HUDEP-2 (cell line): ENCODE measurements at regions not wholly inside any gene's neighbourhood (a gene's known extent, or its start where the extent isn't known, plus 50 kb on each side); places are given as distances from the start of the nearest gene placed in this dataset.

Source experiments
- DNase-seq, 76 experiments: peaks; one replicate each; lab custom pipeline; 2025; ENCODE audit not compliant: unreplicated experiment in 76 of 76; lab: John Stamatoyannopoulos, UW

DNA sequence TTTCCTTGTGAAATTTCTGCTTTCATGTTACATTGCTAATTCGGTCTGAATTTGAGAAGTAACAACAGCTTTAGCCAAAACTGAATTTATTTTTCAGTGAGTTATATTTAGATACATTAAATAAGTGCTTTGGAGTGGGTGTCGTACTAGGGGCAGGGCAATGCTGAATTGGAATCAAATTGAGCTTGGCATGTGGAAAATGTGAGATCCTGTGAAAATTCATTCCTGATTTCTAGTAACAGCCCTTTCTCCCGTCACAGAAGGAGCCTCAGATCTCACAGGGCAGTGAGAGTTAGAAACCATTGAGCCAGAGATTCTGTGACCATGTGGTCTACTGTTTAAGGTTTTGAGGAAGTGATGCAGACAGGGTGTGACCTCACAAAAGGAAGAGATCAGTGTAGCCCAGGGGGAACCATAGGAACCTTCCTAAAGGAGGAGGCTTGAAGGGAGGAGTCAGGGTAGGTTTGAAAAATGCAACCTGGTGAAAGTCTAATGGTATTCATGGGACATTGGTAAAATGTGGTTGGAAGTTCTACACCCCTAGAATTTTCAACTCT is 1136.8 kb downstream of the AACS start:
- DNase-seq = no peak

DNA sequence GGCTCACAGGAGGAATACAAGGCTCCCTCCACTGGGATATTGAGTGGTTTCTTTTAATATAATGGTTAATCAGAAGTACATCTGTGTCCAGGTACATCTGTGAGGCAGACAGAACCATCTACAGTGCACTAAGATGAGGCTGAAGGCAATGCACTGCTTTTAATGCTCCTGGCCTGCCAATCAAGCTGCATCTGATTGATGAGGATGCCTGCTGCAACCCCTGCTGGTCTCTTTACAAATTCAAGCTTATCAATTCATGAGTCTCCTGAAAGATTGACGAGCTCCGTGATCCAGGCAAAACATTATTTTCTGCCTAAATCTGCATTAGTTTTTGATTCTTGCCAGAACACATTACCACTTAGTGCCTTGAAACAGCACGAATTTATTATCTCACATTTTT is 1139.1 kb downstream of the AACS start:
- DNase-seq = no peak

DNA sequence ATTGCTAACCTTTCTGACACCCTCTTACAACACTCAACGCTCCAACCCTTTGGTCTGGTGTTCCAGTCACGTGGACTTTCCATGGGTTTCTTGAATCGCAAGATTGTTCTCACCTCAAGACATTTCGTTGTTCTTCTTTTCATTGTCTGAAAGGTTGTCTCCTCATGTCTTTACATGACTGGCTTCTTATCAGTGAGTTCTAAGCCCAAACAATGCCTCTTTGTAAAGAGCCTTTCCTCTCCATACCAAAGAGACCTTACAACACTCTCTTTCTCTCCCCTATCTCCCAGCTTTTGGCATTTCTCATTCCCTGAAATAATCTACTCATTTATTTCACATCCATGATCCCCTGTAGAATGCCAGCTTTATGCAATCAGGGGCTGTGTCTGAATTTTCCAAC is 1144.8 kb downstream of the AACS start:
- no peak for DNase-seq

DNA sequence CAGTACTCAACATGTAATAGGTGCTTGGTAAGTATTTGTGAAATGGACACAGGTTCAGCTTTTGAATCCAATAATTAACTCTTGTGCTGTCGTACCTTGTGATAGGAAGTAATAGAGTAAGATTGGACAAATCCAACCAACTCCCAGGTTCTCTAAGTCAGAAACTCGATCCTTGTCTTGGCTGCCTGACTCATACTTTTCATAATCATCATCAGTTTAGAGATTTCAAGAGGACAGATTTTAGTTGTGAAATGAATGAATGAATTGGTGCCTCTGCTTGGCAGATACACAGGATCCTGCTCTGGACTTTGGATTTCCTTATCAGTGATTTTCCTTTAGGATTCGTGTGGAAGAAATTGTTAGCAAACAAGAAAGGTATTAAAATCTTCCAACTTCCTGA is 1145.2 kb downstream of the AACS start:
- no peak for DNase-seq

DNA sequence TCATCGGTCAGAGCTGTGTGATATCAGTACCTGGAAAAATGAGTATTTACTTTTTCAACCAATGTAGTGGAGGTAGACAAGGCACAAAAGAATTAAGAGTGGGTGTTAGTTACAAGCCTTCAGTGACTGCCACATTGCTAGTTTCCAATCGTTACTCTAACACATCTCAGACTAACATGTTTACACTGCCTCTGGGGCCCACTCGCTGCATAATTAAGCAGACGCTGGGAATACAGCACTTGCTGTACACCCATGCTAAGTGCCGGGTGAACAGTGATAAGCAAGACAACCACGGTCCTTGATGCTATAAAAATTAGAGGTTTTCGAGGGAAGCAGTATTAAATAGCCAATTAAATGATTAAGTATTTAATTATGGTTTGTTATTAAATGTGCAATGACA is 1147.6 kb downstream of the AACS start:
- DNase-seq = no peak

DNA sequence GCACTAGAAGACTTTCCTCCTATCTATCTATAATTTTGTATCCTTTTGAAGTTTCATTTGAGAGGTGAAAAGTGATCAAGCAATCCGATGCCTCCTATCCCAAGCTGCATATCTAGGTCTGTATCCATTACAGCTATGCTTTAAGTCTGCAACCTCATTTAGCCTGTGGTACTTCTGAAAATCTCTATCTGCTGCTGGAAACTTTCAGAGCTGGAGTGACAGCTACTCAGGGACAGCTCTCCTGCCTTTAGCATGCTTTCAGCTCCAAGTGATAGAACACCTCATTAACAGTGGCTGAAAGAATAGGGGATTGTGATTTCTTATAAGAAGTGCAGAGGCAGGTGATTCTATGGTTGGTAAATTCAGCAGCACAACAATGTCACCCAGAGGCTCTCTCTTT is 1153.5 kb downstream of the AACS start:
- no peak for DNase-seq

DNA sequence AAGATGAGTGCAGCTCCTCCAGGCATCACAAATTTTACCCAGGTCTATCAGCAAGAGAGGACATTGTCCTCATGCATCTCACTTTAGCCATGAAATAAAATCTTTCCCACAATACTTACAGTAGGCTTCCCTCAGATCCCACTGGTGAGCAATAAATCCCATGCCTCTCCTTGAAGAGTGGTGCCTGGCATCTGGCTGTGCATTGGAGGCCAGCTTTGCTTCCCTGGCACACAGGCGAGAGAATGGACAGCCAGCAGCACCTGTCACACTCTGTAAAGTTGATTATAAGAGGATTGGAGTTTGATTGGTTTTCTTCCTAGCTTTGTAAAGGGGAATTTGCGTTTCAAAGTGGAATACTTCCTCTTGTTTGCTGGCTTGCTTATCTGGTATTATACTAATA is 1153.9 kb downstream of the AACS start:
- DNase-seq = no peak

DNA sequence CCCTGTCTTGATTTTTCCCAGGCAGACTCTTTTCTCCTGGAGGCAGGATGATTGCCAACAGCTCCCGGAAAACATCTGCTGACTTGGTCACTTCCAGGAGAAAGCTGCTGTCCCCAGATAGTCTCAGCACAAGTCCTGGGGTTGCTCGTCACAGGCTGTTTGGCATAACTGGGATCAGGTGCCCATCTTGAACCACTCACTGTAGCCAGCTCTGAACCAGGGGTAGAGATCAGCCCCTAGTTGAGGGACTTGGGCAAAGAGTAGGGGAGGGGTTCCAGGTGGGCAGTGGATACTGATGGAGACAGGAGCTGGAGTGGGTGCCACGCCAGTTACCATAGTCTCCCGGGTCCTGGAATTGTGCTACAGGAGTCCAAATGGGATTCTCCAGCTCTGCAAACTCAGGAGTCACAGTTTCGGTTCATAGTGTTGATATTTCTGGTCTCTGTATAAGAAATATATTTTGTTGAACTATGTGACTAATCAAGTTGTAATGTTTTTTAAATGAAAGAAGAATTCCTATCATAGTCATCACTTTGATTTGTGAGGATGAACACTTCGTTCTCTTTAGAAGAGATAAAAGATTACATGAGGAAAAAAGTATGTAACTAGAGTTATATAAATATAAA is 1154.5 kb downstream of the AACS start:
- no peak for DNase-seq

DNA sequence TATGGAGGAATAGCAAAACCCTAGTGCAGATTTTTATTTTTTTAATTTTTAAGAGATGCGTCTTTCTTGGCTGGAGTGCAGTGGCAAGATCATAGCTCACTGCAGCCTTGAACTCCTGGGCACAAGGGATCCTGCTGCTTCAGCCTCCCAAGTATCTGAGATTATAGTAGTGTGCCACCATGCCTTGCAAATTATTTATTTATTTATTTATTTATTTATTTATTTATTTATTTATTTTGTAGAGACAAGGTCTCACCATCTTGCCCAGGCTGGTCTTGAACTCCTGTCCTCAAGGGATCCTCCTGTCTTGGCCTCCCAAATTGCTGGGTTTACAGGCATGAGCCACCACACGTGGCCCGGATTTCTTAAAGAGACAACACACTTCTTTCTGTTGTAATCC is 1158.8 kb downstream of the AACS start:
- no peak for DNase-seq

DNA sequence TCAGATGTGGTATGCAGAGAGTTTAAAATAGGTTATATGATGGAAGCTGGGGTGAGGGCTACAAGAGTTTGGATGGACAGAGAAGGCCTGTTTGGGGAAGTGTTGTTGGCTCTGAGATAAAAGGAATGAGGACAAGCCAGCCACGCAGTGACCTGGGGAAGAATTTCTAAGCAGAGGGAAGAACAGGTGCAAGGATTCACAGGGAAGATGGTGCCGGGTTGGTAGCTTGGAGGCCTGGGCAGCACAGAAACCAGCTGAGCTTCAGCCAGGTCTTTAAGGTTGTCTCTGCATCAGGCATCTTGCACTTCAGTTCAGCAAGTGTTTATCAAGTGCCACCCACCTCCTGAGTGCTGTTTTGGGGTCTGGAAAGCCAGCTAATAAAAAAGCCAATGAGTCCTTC is 1163.7 kb downstream of the AACS start:
- no peak for DNase-seq

DNA sequence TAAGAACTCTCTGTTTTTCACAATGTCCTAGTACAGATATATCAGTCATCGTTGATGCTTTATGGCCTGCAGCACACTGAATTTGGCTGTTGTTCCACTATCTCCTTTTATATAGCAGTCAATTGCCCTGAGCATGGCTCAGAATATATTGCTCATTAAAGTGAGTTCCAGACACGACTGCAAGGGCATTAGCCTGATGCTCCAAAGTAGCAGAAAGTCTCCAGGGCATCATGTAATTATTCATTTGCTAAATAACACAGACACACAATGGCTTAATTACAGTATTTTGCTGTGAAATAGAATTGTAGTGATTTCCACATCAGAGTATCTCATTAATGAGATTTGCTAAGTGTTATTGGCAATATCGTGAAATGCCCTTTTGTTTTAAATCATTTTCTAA is 1167.5 kb downstream of the AACS start:
- no peak for DNase-seq

DNA sequence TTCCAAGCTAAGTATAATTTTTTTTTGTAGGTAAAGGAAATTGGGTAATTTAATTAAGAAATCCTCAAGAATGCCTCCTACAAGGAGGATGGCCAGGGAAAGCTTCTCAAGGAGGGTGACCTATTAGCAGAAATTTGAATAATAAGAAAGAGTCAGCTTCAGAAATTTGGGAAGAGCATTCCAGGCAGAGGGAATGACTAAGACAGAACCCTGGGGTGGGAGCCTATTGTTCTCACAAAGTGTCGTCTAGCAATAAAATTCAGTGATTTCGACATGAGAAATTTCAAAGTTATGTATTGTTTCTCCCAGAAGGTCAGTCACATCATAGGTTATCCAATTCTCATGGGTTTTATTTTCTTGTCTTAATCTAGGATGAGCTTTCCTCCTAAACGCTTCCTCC is 1168.4 kb downstream of the AACS start:
- no peak for DNase-seq

DNA sequence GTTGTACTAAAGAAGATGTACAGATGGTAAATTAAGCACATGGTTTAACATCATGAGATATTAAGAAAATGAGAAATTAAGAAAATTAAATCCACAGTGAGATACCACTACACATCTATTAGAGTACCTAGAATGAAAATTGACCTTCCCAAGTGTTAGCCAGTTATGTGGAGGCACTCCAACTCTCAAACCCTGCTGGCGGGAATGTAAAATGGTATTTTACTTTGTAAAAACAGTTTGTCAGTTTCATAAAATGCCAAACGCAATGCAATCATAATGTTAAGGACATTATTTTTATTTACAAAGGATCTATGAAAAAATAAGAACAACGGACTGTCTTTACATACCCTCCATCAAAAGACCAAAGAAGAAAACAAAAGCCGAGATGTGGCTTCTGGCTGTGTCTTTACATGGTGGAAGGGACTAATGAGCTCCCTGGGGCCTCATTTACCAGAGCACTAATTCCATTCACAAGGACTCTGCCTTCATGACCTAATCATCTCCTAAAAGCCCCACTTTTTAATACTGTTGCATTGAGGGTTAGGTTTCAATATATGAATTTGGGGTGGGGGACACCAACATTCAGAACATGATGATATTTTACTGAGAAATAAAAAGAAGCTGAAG is 1178.7 kb downstream of the AACS start:
- DNase-seq = no peak

DNA sequence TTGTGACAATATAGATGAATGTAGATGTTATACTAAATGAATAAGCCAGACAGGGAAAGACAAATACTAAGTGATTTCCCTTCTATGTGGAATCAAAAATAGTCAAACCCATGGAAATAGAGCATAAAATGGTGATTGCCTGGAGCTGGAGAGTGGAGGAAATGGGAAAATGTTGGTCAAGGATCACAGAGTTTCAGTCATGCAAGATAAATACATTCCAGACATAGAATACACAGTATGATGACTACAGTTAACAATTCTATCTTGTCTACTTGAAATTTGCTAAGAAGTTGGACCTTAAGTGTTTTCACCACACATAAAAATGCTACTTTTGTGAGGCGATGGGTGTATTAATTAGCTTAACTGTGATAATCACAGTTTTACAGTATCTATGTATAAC is 1182.7 kb downstream of the AACS start:
- no peak for DNase-seq

DNA sequence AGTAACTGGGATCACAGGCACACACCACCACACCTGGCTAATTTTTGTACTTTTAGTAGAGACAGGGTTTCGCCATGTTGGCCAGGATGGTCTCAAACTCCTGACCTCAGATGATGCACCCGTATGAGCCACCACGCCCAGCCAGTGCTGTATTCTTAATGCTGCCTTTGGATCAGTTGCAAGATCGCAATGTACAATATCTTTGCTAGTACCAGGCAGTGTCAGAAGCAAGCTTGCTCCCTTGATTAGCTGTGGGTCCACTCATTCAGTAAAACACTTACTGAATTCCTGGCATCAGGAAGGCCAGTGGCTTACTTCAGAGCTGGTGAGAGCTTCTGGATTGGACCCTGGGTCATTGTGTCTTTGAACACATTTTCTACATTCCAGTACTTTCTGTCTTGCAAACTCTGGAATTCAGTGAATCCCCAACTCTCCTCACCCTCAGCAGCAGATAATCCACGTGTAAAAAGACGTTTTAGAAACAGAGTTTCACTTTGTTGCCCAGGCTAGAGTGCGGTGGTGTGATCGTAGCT is 1183.7 kb downstream of the AACS start:
- DNase-seq = no peak

DNA sequence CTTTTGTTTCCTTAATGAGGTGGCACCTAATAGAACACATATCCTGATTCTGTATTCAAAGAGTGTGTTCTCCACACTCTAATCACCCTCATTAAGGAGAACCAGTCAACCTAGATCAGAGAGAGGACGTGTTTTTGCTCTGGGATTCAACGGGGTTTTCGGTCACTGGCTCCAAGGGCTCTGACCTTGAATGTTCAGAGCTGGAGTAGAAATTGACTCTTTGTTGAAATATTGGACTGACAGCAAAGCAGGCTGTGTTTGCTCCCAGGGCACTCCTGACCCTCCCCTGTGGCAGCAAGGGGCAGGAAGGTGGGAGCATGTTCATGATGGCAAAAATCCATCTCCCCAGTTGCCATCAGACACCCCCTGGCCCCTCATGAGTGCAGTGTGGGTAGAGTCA is 1193.0 kb downstream of the AACS start:
- no peak for DNase-seq

DNA sequence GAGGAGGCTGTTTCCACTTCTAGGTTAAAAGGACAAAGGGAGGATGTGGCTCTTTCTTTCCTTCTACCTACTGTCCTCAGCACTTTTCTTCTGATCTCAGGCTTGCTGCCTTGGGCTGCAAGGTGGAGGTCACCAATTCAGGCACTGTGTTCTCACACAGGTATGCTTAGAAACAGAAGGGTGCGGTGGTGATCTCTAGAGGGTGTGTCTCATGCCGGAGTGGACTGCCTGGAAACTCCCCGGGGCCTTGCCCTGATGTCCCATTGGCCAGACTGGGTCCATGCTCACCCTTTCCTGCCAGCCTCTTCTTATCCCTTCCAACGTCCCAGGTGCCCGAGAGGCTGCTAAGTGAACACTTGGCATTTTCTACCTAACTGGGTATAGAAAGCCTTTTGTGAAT is 1197.6 kb downstream of the AACS start:
- DNase-seq = no peak

DNA sequence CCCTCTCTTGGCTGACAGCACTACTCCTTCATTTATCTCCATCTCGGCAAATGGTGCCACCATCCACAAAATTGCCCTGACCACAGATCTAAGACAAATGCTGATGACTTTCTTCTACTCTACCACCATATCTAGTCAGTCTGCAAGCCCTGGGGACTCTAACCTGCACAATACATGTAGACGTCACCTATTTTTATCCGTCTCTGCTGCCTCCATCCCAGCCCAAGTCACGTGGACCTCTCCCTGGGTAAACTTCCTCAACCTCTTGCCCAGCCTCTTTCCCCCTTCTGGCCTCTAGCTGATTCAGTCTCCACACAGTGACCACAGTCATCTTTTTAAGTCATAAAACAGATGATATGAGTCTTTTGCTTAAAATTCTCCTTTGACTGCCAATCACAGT is 1203.0 kb downstream of the AACS start:
- DNase-seq = no peak

DNA sequence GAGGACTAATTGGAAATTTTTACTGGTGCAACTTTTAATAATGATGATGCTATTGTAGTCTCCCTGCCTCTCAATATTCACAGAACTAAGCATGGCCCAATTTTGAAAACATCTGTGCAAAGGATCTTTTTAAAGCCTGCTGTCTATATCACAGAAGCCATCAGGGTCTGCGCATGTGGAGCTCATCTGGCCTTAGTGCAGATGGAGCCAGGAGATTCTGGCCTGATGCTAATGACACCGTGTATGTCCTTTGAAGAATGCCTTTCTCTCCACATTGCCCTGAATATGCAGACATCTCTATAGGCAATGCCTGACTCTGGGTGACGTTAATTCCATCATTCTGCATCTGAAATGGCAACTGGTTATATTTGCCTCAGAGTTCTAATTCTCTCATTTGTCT is 1205.9 kb downstream of the AACS start:
- DNase-seq = no peak

DNA sequence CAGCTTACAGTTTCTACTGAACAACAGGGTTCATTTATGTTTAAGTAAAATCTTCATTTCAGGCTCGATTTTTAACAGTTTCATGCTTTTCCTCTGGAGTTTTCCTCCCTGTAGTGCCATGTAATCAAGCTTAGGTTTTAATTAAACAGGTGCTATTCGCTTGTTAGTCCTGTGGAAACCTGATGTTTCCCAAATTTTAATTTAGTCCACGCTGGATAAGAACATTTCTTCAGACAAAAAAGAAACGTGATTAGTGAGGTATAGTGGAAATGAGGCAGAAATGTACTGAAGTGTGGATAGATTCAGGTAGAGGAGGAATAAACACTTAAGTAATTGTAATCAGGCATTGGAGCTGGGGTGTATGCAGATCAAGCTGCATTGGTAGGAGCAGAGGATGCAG is 1217.5 kb downstream of the AACS start:
- no peak for DNase-seq

DNA sequence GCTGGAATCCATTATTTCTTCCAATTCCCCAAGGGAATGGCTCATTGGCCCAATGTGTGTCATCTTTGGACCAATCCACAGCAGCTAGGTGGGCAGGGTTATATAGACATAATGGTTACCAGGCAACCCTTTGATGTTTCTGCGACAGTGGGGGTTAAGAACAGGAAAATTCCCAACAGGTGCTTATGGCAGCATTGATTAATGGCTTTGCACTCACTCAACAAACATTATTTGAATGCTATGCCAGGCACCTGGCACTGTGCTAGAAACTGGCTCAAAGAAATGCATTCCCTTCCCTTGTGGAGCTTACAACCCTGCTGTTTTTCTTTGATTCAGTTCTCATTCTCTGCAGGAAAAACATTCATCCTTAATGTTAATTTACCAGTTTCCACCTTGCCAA is 1221.0 kb downstream of the AACS start:
- no peak for DNase-seq

DNA sequence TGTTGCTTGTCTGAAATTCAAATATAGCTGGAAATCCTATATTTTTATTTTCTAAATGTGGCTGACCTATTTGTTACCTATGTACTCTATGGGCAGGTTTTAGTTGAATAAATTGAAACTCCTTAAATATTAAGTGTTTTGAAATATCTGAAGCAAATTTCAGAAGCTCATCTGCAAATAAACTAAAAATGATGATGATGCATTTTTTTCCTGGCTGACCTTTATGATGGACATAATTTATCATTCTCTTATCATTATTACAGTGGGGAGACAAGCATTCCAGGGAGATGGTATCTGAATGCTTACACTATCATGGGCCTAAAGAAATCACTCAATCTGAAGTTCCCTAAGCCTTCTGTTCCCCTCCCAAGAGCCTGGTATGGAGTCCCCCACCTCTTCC is 1225.2 kb downstream of the AACS start:
- DNase-seq = no peak
